Neuronal stem cell (in vitro differentiated cells): ENCODE measurements at regions not wholly inside any gene's neighbourhood (a gene's known extent, or its start where the extent isn't known, plus 50 kb on each side); places are given as distances from the start of the nearest gene placed in this dataset.

ENCODE experiments used
- DNase-seq: peaks from one replicate; pipeline ENCODE4 v3.0.0-alpha.2; 2013; ENCODE audit warnings: low spot score
- H2AFZ ChIP-seq: one replicate; pipeline ENCODE4 v1.6.1; 2013; ENCODE audit warnings: mild to moderate bottlenecking, low read length, inconsistent platforms
- H2AK5ac ChIP-seq: 2 replicates; pipeline ENCODE4 v1.6.1; 2013; ENCODE audit warnings: low read depth, mild to moderate bottlenecking, inconsistent platforms, low read length, moderate library complexity, mixed read lengths
- H2BK120ac ChIP-seq: 2 replicates; pipeline ENCODE4 v1.6.1; 2013; ENCODE audit warnings: low read depth, mild to moderate bottlenecking, inconsistent platforms, low read length, moderate library complexity, mixed read lengths
- H2BK12ac ChIP-seq: one replicate; pipeline ENCODE4 v1.6.1; 2013; ENCODE audit warnings: low read length, inconsistent platforms
- H2BK15ac ChIP-seq: 2 replicates; pipeline ENCODE4 v1.6.1; 2013; ENCODE audit warnings: mild to moderate bottlenecking, low read length, inconsistent platforms, mixed read lengths
- H2BK5ac ChIP-seq: one replicate; pipeline ENCODE4 v1.6.1; 2013; ENCODE audit warnings: inconsistent platforms, mild to moderate bottlenecking, low read length, moderate library complexity
- H3K14ac ChIP-seq: one replicate; pipeline ENCODE4 v1.6.1; 2013; ENCODE audit warnings: low read length, inconsistent platforms
- H3K18ac ChIP-seq: 2 replicates; pipeline ENCODE4 v1.6.1; 2013; ENCODE audit warnings: low read length, inconsistent platforms
- H3K23ac ChIP-seq: 2 replicates; pipeline ENCODE4 v1.6.1; 2013; ENCODE audit warnings: low read depth, mild to moderate bottlenecking, mixed read lengths, low read length, inconsistent platforms; ENCODE audit not compliant: poor library complexity
- H3K27ac ChIP-seq: replicated peaks from 3 replicates; pipeline ENCODE4 v1.5.1; 2013; ENCODE audit warnings: low read length, inconsistent platforms
- H3K27me3 ChIP-seq, 3 experiments: 2 replicates each; pipeline ENCODE4 v1.6.1; 2013; ENCODE audit warnings: low read length in 3 of 3, mild to moderate bottlenecking in 2 of 3, inconsistent platforms in 1 of 3, low read depth in 1 of 3, mixed read lengths in 1 of 3, moderate library complexity in 1 of 3; ENCODE audit not compliant: control insufficient read depth in 3 of 3, insufficient read depth in 3 of 3
- H3K36me3 ChIP-seq, 2 donors: replicated peaks in 1 of 2; 2 replicates each; pipeline ENCODE4 v1.6.1; 2013; ENCODE audit warnings: low read length in 2 of 2; ENCODE audit not compliant: control insufficient read depth in 2 of 2, insufficient read depth in 2 of 2
- H3K4ac ChIP-seq: 2 replicates; pipeline ENCODE4 v1.6.1; 2013; ENCODE audit warnings: inconsistent platforms, mild to moderate bottlenecking, low read length, moderate library complexity
- H3K4me1 ChIP-seq, 2 donors: 1 replicate in 1 of 2; 2 replicates in 1 of 2; pipeline ENCODE4 v1.6.1; 2013; ENCODE audit warnings: low read length in 2 of 2, low read depth in 1 of 2; ENCODE audit not compliant: control insufficient read depth in 2 of 2, insufficient read depth in 1 of 2
- H3K4me2 ChIP-seq: one replicate; pipeline ENCODE4 v1.6.1; 2013; ENCODE audit warnings: mild to moderate bottlenecking, low read length, inconsistent platforms; ENCODE audit not compliant: insufficient read depth, poor library complexity, severe bottlenecking
- H3K4me3 ChIP-seq, 2 donors: 2 replicates each; pipeline ENCODE4 v1.5.1; 2013; ENCODE audit warnings: low read length in 2 of 2, mild to moderate bottlenecking in 2 of 2, inconsistent platforms in 1 of 2, moderate library complexity in 1 of 2
- H3K79me1 ChIP-seq: one replicate; pipeline ENCODE4 v1.6.1; 2013; ENCODE audit warnings: low read depth, mild to moderate bottlenecking, inconsistent platforms, low read length, moderate library complexity
- H3K9ac ChIP-seq: one replicate; pipeline ENCODE4 v1.6.1; 2013; ENCODE audit warnings: mild to moderate bottlenecking, low read depth, low read length, inconsistent platforms; ENCODE audit not compliant: poor library complexity
- H3K9me3 ChIP-seq, 2 donors: replicated peaks in 1 of 2; 2 replicates each; pipeline versions ENCODE3 to v1.6.1; 2013; ENCODE audit warnings: low read length in 2 of 2, mild to moderate bottlenecking in 2 of 2, inconsistent platforms in 1 of 2, low read depth in 1 of 2, mixed read lengths in 1 of 2, moderate library complexity in 1 of 2; ENCODE audit not compliant: control insufficient read depth in 2 of 2, insufficient read depth in 1 of 2
- H4K8ac ChIP-seq: one replicate; pipeline ENCODE4 v1.6.1; 2013; ENCODE audit warnings: low read depth, mild to moderate bottlenecking, inconsistent platforms, low read length, moderate library complexity
- H4K91ac ChIP-seq: one replicate; pipeline ENCODE4 v1.6.1; 2013; ENCODE audit warnings: low read length, low read depth, mild to moderate bottlenecking, inconsistent platforms; ENCODE audit not compliant: poor library complexity
- WGBS, 2 donors: extraction: QIAGEN DNeasy Blood & Tissue Kit; methylation state at CpG; one replicate each; pipeline ENCODE4 v1.1.7; 2013; ENCODE audit warnings: missing lambda C conversion rate in 2 of 2, mixed read lengths in 1 of 2; ENCODE audit not compliant: insufficient read length in 2 of 2, insufficient replicate concordance in 1 of 2; ENCODE audit errors: extremely low coverage in 2 of 2; 5-methylcytosine and 5-hydroxymethylcytosine counted together

DNA sequence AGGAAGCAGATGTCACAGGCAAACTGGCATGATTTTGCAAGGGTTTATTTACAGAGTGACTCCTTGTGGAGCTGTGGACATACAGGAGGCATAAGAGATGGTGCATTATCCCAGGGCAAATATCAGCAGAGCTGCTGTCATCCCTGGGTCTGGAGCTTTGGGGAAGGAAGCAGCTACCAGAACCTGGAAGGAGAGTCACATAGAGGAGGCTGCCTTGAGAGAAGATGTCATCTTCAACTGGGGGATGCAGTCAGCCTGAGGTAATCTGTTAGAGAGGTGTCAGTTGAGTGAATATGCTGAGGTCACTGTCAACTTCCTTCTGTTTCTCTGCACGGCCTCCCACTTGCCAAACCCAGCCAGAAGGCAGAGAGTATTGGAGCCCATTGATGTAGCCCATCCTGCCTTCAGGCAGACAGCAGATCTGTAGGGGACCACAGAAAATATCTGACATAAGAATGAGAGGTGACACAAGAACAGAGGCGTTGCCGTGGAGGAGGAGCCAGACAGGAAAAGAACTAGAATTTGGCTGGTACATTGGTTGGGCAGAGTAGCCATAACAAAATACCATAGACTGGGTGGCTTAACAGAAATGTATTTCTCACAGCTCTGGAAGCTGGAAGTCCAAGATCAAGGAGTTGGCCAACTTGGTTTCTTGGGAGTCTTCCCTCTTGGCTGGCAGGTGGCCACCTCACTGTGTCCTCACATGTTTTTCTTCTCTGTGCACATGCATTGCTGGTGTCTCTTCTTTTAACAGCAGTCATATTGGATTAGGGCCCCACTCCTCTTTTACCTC is 102.8 kb downstream of the SNX18 start:
- H3K79me1 ChIP-seq, result no peaks in the 10 kb centered on the region
- H2BK120ac ChIP-seq, result no peak overlapping the region
- H4K8ac ChIP-seq, result no peak overlapping the region
- WGBS, 2 donors, result no CpG with 5 or more reads among the region's 3 CpGs
- no peak overlapping the region for H3K4ac ChIP-seq
- no peak overlapping the region for H2BK12ac ChIP-seq
- no peak overlapping the region for H3K4me2 ChIP-seq
- no peaks in the 10 kb centered on the region for H3K27me3 ChIP-seq
- no peak overlapping the region for H2BK5ac ChIP-seq
- H3K18ac ChIP-seq, result no peak overlapping the region
- no peak overlapping the region for H2BK15ac ChIP-seq
- H3K36me3 ChIP-seq, result no peaks in the 10 kb centered on the region
- no peak overlapping the region for H2AK5ac ChIP-seq
- peaks cover 0 to 5% of the 10 kb centered on the region in 2 donors for H3K9me3 ChIP-seq
- H3K4me1 ChIP-seq, result no peaks in the 10 kb centered on the region
- H4K91ac ChIP-seq, result no peak overlapping the region
- DNase-seq, result no peak
- no peak overlapping the region for H3K23ac ChIP-seq
- no peak overlapping the region for H3K27ac ChIP-seq
- H2AFZ ChIP-seq, result no peak overlapping the region
- H3K14ac ChIP-seq, result no peak overlapping the region
- H3K9ac ChIP-seq, result no peak overlapping the region
- no peak overlapping the region for H3K4me3 ChIP-seq

DNA sequence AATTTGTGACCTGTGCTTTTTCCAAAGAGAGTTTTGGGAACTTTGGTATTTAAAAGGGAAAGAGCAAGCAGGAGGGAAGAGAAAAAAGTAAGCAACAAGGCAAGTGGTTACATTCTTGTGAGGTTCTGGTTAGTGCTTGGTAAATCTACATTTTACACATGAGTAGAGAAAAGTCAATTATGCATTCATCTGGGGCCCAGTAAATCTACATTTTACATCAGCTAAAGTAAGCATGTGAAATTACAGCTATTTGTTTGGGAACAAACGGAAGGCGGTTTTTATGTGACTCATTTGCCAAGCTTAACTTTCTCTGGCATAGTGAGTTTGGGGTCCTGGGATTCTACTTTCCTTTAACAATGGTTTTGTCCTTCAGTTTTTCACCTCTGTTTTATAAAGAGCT is 102.2 kb downstream of the SNX18 start:
- Histone ChIP-seq H3K23ac (no peak overlapping the region), H2BK5ac (no peak overlapping the region), H3K4ac (no peak overlapping the region), H3K27me3 (no peaks in the 10 kb centered on the region), H2AFZ (no peak overlapping the region), H3K27ac (no peak overlapping the region), H4K91ac (no peak overlapping the region), H3K14ac (no peak overlapping the region), H3K9ac (no peak overlapping the region), H3K9me3 (peaks cover 0 to 5% of the 10 kb centered on the region in 2 donors), H3K79me1 (no peaks in the 10 kb centered on the region), H3K4me3 (no peak overlapping the region), H3K4me2 (no peak overlapping the region), H4K8ac (no peak overlapping the region), H2BK120ac (no peak overlapping the region), H2BK15ac (no peak overlapping the region), H3K18ac (no peak overlapping the region), H3K4me1 (no peaks in the 10 kb centered on the region), H3K36me3 (no peaks in the 10 kb centered on the region), H2AK5ac (no peak overlapping the region), H2BK12ac (no peak overlapping the region)
- DNase-seq, result no peak
- WGBS, 2 donors, result no CpG with 5 or more reads among the region's 2 CpGs

DNA sequence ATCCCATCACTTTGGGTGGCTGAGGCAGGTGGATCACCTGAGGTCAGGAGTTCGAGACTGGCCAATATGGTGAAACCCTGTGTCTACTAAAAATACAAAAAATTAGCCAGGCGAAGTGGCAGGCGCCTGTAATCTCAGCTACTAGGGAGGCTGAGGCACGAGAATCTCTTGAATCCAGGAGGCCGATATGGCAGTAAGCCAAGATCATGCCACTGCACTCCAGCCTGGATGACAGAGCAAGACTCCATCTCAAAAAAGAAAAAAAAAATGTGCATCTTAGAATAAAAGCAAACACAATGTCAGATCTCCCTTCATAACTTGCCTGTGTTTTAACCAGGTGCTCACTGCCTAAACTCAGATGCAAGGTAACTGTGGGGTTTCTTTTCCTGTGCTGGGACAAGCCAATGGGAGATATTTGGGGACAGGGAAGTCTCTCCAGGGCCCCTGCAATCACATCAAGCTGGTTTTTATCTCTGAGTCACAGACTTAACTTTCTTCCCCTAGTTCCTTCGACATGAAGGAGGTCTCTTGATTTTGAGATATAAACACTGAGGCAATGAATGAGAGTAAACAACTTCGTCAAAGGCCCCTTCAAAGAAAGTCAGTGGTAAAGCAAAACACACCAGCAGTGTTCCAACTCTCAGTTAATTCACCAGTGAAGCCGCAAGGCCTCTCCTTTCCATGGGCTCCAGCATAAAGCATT is 99.1 kb downstream of the SNX18 start:
- Histone ChIP-seq H3K4ac (no peak overlapping the region), H3K36me3 (no peaks in the 10 kb centered on the region), H2BK5ac (no peak overlapping the region), H3K79me1 (no peaks in the 10 kb centered on the region), H3K27me3 (no peaks in the 10 kb centered on the region), H2AFZ (no peak overlapping the region), H2BK15ac (no peak overlapping the region), H4K8ac (no peak overlapping the region), H3K18ac (no peak overlapping the region), H4K91ac (no peak overlapping the region), H2AK5ac (no peak overlapping the region), H2BK12ac (no peak overlapping the region), H3K23ac (no peak overlapping the region), H3K4me2 (no peak overlapping the region), H3K4me3 (no peak overlapping the region), H3K4me1 (peaks cover 0 to 8% of the 10 kb centered on the region in 2 donors), H3K9ac (no peak overlapping the region), H3K27ac (no peak overlapping the region), H2BK120ac (no peak overlapping the region), H3K14ac (no peak overlapping the region), H3K9me3 (no peaks in the 10 kb centered on the region)
- WGBS, 2 donors, result no CpG with 5 or more reads among the region's 8 CpGs
- no peak for DNase-seq

DNA sequence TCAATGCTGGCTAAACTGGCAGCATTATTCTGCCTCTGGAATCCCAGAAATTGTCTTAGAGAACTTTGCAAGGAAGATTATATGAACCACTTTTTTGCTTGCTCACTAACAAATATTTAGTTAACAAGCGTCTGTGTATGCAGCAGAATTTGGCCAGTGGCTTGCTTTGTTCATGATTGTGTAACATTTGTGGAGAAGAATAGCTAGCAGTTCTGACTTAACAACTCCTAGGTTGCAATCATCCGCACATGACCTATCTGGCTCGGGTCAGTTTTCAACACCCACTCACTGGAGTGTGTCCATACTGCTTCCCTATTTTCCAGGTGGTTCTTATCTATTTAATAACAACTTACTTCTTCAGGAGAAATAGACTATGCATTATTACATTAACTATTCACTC is 98.5 kb downstream of the SNX18 start:
- no peak overlapping the region for H3K14ac ChIP-seq
- no peak overlapping the region for H4K8ac ChIP-seq
- H2BK120ac ChIP-seq, result no peak overlapping the region
- H2BK15ac ChIP-seq, result no peak overlapping the region
- H3K23ac ChIP-seq, result no peak overlapping the region
- no peak overlapping the region for H3K4me3 ChIP-seq
- H3K36me3 ChIP-seq, result no peaks in the 10 kb centered on the region
- no peak overlapping the region for H3K4me2 ChIP-seq
- no peak overlapping the region for H2AK5ac ChIP-seq
- no peak overlapping the region for H3K4ac ChIP-seq
- peaks cover 0 to 8% of the 10 kb centered on the region in 2 donors for H3K4me1 ChIP-seq
- WGBS, 2 donors, result no CpG with 5 or more reads among the region's 3 CpGs
- H3K18ac ChIP-seq, result no peak overlapping the region
- no peaks in the 10 kb centered on the region for H3K9me3 ChIP-seq
- no peak overlapping the region for H2BK12ac ChIP-seq
- no peaks in the 10 kb centered on the region for H3K27me3 ChIP-seq
- H2BK5ac ChIP-seq, result no peak overlapping the region
- no peak overlapping the region for H4K91ac ChIP-seq
- no peak for DNase-seq
- no peak overlapping the region for H3K9ac ChIP-seq
- H3K79me1 ChIP-seq, result no peaks in the 10 kb centered on the region
- no peak overlapping the region for H3K27ac ChIP-seq
- no peak overlapping the region for H2AFZ ChIP-seq
